NCI-H1930 (cell line): ENCODE measurements at regions not wholly inside any gene's neighbourhood (a gene's known extent, or its start where the extent isn't known, plus 50 kb on each side); places are given as distances from the start of the nearest gene placed in this dataset.
"Not testable (repeated sequence)": the region's sequence is repeated elsewhere in the genome, so short reads cannot be mapped to it uniquely, and the experiment has no call there.

ENCODE experiments used
- DNase-seq, 2 experiments: peaks; one replicate each; lab custom pipeline; 2025; lab: John Stamatoyannopoulos, UW

DNA sequence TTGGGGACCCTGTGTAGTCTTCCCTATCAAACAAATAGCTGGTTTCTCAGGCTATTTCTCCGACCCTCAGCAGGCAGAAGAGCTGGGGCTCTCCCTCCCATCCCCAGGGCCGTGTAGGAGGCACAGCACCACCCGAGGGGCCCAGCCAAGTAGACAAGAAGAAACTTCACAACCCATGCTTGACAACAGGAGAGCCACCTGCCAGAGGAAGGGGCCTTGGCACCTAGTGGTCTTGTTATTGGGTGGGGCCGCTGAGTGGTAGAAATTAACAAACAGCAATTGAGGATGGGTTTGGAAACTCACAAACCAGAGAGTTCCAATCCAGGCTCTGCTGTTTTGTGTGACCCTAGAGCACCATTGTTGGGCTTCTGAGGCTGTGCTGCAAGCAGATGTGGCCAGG, 108.5 kb upstream of the CHD6 start:
- DNase-seq, result no peak

DNA sequence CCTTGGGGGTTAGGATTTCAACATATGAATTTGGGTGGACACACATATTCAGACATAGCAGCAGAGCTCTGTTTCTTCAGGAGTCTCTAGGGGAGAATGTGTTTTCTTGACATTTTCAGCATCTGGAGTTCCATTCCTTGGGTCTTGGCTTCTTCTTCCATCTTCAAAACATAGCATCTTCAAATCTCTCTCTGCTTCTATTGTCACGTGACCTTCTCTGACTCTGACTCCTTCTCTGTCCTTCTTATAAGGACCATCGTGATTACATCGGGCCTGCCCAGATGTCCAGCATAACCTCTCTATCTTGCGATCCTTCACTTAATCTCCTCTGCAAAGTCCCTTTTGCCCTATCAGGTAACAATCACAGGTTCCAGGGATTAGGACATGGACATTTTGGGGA, 101.0 kb upstream of the CHD6 start:
- no peak for DNase-seq

DNA sequence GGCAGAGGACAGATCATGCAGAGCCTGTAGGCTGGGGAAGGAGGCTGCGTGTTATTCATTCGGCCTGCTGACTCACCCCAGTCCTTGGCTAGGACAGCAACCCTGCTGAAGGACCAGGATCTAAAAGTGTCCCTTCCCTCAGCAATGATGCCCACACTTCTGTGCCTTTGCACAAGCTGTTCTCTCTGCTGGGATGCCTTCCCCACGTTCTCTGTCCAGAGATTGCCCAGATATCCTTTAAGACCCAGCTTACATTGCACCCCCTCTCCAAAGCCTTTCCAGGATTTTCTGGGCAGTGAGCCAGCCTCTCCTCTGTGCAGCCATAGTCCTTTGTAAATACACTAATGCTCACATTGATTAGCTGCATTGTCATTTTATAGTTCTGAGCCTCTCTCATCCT, 99.3 kb upstream of the CHD6 start:
- DNase-seq, result no peak

DNA sequence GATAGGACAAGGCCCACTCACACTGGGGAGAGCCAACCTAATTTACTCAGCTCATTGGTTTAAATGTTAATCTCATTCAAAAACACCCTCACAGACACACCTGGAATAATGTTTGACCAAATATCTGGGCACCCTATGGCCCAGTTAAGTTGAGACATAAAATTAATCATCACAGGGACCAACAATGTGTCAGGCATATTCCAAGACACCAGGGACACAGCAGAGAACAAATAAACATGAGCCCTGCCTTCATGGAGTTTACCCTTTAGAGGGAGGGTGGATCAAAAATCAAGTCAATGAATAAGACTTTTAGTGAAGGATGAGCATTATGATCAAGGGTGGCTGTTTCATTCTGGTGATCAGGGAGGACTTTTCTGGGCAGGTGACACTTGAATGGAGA, 98.7 kb upstream of the CHD6 start:
- DNase-seq, result no peak

DNA sequence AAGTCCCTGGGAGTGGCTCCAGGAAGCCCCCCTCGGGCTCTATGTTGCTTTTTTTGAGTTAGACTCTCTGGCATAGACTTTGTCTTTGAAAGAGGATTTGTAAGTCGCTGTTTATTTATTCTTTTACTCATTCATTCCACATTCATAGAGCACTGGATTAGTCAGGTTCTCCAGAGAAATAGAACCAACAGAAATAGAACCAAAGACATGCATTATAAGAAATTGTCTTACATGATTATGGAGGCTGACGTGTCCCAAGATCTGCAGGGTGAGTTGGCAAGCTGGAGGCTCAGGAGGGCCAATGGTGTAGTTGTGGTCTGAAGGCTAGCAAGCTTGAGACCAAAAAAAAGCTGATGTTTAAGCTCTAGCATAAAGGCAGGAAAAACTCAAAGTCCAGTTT, 98.3 kb upstream of the CHD6 start:
- DNase-seq, result no peak

DNA sequence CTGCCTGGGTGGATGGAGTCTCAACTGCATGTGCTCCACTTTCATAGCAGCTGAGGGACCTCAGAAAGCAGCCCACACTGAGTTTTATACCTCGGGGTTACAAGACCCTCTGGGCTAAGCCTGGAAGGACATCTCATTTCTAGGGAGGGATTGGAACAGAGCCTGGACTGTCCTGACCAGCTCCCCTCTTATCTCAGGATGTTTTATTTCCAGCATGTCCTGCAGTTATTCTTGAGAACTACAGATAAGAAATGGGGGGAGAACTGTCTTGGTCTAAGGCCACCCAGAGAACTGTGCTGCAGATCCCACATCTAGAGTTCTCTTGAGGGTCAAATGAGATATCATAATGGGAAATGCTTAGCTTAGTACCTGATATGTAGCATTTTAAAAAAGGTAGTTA, 97.3 kb upstream of the CHD6 start:
- DNase-seq, result no peak

DNA sequence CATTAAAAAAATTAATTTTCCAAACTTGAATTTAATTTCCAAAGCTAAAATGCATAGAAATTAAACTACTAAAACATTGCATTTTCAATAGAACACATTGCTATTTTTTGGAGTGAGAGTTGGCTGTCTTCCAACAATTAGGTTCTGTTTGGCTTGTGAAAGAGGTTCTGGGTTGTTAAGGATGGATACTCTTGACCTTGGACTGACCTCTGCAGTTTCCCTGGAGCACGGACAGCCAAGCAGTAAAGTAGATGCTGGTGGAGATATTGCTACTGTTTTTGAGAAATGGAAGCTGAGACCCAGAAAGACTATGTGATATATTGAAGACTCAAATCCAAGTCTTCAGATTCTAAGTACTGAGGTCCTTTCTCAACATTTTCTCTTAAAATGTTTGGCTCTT, 95.9 kb upstream of the CHD6 start:
- no peak for DNase-seq

DNA sequence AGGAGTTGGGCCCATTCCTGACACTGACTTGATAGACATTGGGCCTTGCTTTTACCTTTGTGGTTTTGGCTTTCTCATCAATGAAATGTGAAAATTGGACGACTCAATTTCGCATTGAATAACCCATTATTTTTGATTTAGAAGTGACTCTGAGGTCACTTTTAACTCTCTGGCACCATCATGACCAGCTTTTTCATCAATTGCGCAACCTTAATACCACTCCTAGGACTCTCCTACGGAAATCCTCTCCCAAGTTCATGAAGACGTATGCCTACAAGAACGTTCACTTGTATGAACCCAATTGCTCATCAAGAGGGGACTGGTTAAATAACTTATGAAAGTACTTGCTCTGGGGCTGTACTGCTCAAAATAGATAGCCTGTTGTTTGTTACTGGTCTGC, 86.7 kb upstream of the CHD6 start:
- DNase-seq, result no peak

DNA sequence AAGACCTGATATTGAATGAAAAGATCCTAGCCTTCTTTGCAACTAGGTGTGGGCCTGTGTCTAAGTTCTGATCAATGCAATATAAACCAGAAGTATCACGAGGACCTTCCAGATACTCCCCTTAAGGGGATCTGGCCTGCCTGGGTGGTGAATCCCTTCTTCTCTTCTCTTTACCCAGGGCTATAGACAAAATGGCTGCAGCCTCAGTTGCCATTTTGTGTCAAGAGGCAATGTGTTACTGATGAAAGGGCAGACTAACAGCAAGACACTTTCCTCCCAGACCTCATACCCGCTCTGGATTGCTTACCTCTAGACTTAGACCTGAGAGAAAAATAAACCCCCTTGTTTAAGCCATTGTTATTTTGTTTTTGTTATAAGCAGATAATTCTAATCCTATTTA, 84.5 kb upstream of the CHD6 start:
- DNase-seq, result no peak

DNA sequence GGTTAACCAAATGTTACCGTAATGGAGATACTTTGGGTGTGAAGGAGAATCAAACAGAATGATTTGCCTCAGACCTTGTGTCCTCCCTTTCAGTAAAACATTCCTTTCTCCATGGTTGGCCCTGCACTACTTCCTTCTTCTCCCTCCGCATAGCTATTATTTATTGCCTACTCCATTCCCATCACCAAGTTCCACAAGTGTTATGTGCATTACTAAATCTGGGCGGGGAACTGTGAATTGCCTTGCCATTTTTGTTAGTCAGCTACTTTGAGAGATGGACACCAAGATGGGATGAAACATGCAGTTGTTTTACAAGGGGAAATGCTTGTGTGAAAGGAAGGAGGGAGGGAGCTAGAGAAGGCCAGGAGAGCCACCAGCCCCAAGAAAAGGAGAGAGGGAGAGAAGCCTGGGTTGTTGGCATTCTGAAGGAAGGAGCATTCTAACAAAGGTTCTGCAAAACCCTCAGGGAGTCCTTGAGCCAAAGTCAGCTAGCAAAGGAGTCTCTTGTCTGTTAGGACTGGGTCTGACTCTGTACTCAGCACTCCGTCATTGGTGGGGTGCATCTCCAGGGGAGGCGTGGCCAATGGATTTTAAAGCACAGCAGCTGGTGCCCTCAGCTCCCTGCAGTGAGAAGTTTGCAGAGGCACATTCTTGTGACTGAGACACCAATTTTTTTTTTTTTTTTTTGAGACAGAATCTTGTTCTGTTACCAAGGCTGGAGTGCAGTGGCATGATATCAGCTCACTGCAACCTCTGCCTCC, 83.6 kb upstream of the CHD6 start:
- no peak for DNase-seq

DNA sequence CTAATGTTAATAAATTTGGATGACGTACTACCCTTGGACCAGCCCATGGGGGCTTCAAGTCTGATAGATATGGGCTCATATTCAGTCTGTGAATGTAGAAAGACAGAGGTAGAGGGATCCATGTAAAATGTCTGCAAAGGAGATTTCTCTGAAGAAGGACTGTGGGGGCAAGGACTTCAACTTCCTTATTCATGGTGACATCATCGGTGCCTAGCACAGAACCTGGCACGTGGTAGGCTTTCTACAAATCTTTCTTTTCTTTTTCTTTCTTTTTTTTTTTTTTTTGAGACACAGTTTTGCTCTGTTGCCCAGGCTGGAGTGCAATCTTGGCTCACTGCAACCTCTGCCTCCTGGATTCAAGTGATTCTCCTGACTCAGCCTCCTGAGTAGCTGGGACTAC, 81.5 kb upstream of the CHD6 start:
- DNase-seq, result not testable (repeated sequence)

DNA sequence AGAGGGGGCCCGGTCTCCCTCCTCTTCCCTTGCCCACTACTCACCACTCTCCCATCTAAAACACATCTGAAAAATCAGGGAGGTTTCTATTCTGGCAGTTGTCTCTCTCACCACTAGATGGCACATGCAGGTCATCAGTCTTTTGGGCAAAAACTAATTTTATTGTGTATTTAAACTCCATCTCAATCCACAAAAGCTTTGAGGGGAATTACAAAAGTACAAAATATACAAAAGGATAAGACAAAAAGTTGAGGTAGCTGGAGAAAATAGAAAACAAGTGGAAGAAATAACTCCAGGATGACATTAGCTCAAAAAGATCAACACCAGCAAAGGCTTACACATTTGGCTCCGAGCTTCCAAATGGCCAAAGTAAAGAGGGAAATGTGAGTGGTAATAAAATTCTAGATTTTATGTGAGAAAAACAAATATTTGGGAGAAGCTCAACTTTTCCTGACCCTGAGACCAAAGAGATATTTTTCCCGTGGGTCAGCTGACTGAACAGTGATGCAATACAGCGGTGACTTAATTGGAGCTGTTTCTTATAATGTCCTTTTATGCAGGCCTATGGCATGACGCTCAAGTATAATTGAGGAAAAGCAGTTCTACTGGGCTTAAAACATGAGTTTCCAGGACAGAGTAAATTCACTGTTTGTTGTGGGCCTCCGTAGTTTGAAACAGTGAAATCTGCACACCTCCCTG, 79.8 kb upstream of the CHD6 start:
- DNase-seq, result peak; percentile 14 to 15

DNA sequence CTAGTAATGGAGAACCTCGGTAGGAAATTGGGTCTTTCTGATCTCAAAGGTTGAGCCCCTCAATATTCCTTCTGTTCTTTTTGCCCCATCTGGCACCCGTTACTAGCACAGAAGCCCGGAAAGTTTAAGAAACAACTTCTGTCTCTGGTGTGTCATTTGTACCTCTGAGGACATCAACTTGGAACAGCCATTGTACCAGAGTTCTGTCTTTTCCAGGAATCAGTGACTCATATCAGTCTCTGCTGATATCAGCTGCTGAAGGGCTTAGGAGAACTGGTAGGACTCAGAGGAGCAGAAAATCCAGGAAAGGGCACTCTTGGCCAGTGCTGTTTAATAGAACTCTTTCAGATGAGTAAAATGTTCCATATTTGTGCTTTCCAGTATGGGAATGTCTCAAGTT, 78.3 kb upstream of the CHD6 start:
- no peak for DNase-seq

DNA sequence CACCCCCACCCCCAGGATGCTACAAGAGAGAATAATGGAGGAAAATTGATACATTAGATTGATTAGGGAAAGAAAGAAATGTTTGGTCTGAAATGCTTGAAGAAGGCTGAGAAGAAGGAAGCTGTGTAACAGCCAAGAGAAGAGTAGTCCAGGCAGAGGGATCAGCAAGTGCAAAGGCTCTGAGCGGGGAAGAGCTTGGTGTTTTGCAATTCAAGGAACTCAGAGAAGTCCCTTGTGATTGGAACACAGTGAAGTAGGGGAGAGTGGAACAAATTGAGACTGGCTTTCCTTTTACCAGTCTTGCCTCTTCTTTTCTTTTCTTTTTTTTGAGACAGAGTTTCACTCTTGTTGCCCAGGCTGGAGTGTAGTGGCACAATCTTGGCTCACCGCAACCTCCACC, 76.6 kb upstream of the CHD6 start:
- no peak for DNase-seq

DNA sequence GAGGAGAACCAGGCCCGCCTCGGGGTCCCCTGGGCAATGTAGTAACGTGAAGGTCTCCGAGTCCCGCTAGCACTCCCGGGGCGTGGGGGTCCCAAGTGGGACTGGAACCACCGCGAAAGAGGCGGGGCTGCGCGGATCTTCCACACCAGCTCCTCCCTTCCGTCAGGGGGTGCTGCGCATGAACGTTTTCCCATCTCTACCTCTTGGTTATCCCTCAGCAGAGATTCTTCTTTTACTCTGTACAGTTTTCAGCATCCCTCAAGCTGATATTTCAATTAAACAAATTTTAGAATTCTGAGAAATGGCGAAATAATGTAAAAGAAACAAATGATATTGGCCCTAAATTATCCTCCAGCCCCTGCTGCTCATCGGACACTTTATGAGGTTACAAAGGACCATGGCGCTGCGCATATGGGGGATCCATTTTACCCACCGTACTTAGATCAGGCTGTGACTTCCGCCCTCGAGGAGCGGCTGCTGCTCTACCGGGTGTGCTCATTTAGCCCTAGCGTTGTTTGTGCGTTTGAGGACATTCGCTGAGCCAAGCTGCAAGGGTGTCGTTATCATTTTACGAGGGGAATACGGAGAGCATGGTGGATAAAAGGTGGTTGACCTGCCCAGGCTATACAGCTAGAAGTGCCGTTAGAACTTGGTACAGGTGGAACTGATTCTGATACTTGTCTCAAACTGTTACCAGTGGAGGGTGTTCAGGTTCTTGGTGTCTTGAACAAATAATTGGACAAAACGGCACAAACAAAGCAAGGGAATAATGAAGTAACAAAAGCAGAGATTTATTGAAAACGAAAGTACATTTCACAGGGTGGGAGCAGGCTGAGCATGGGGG, 75.2 kb upstream of the CHD6 start:
- peak; percentile 91 to 92 for DNase-seq

DNA sequence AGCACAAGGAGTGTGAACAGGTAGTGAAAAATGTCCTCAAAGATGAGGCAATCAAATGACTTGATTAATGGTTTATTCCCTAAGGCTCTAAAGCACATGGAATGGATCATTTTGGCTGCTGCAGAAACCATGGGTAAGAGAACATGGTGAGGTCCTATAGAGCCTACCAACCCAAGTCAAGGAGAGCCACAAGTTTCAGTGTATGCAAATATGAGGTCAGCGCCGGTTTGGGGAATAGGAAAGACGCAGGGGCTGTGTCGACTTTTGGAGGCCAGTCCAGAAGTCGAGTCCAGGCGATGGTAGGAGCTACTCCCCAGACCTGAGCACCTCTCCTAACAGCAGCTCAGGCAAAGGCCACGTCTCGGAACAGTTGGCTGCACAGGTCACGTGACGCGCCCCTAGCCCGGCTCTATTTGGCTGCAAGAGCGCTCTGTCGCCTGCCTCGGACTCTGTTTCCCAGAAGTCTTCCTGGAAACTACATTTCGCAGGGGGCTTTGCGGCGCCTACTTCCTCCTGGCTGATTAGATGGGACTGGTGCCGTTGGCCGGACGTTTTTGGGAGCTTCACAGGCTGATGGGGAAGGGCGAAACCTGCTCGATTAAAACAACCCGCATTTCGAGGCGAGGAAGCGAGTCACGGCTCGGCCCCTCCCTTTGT, 74.4 kb upstream of the CHD6 start:
- DNase-seq, result peak; percentile 73 to 79

DNA sequence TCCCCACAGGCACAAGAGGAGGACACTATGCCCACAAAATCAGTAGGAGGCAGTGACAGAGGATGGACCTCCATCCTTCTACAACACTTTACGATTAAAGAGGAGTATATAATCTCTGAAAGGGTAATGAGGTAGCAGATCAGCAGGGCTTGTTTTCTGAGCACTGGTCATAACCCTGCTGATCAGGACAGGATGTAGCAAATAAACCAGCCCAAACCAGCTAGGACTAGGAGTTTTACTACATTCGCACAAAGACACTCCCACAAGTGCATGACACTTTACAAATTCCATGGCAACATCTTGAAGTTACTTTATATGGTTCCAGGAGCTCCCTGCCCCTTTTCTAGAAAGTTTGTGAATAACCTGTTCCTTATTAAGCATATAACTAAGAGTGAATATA, 73.3 kb upstream of the CHD6 start:
- DNase-seq, result no peak

DNA sequence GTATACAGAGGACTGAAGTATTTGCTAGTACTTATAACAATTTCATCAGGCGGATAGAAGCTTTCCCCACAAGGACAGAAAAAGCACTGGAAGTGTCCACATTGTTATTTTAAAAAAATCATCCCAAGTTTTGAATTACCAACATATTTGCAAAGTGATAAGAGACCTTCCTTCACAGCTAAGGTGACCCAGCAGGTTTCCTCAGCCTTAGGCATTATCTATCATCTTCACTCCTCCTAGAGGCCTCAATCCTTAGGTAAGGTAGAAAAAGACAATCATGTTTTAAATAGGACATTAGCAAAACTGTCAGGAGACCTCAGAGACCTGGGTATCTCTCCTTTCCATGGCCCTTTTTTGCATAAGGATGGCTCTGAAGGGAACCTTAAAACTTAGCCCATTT, 72.5 kb upstream of the CHD6 start:
- DNase-seq, result no peak

DNA sequence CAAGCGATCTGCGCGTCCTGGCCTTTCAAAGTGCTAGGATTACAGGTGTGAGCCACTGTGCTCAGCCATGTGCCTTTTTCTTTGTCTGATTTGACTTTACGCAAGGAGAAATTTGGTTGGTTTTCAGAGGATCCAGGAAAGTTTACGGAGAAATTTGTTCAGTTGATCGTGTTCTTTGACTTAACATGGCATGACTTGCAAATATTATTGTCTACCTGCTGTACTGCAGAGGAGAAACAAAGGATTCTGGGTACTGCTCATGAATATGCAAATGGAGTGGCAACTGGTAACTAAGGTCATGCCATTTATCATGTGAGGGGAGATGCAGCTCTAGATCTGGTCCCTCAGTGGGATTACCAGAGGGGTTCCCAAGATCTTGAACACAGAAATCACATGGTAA, 68.8 kb upstream of the CHD6 start:
- no peak for DNase-seq

DNA sequence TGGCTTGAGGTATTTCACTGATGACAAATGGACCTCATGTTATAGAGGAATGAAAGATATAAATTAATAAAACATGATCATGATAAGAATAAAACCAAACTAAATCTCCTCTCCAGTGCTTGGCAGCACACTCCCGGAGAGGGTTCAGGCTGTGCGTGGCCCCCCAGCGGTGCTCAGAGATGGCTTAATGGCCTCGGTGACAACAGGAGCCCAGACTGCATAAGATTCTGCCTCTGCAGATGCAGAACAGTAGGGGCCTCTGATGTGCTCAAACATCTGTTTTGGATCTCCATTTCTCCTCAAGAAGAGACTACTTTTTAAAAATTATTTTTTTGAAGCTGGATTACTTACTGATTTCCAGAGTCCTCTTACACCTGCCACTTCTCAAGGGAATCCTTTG, 67.0 kb upstream of the CHD6 start:
- not testable (repeated sequence) for DNase-seq

DNA sequence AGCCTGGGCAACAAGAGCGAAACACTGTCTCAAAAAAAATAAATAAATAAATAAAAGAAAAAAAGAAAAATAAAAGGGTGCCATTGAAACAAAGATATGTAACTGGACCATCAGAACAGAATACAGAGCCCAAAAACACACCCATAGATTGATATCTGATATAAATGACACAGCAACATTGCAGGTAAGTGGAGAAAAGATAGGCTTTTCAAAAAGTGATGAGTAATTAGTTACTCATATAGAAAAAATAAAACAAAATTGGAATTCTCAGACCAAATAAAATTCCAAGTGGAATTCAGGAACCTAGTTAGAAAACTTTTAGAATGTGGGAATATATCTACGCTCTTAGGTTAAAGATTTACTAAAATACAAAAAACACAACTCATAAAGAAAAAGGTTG, 60.6 kb upstream of the CHD6 start:
- DNase-seq, result no peak

DNA sequence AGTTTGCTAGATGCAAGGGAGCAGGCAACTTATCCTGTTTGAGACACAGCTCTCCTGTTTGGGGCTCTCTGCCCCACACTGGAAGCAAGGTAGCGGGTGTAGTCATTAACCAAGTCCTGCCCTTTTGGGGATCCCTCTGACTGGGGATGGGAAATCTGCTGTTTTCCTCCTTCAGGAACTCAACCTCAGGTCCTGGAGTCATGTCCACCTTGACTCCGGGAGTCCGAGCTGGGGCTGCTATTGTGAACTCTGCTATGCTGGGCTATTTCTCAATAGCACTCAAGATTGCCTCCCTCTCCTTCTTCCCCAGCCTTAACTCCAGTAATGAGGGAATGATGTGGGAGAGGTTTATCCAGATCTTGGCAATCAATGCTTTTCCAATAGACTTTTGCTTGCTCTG, 54.1 kb upstream of the CHD6 start:
- no peak for DNase-seq

DNA sequence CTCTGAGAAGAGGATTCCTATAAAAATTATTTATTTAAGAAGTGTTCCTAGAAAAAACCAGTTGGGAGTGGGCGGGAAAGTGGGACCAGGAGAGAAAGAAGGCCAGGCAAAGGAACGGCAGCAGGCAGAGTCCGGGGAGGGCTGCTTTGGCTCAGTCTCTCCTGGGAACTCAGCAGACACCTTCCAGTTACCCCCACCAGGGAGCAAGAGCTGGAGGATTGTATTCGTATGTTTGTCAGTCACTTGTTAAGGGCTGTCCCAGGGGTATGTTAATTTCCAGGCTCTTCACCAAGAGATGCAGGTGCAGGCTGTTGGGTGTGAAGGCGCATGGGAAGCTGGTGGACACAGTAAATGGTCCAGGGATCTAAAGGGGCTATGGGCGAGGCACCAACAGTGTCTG, 53.0 kb upstream of the CHD6 start:
- no peak for DNase-seq
